ENCODE measurements at regions not wholly inside any gene's neighbourhood (a gene's known extent, or its start where the extent isn't known, plus 50 kb on each side); places are given as distances from the start of the nearest gene placed in this dataset.

GRCh38 chr3:157649511-157649910 is 146.3 kb upstream of the VEPH1 start:
- TF ChIP-seq FOXP2 (optimal IDR thresholded peaks at IDR 0.05; ENCODE audit: borderline replicate concordance, extremely low read depth, extremely low read length, insufficient read depth) (no peak), REST (IDR thresholded peaks at IDR 0.05; ENCODE audit: insufficient read depth in 1 of 2, low read depth in 2 of 2, low read length in 2 of 2) (no peak), SIN3A (IDR thresholded peaks at IDR 0.05; ENCODE audit: borderline replicate concordance, insufficient read depth, low read length) (no peak), TAF1 (IDR thresholded peaks at IDR 0.05; ENCODE audit: borderline replicate concordance, insufficient read depth, low read length) (no peak), POLR2AphosphoS5 (IDR thresholded peaks at IDR 0.05; ENCODE audit: low read depth, low read length) (no peak)

GRCh38 chr3:157647820-157648219 is 144.6 kb upstream of the VEPH1 start:
- TF ChIP-seq REST (IDR thresholded peaks at IDR 0.05; ENCODE audit: insufficient read depth in 1 of 2, low read depth in 2 of 2, low read length in 2 of 2), result no peak
- no peak for TF ChIP-seq SIN3A (IDR thresholded peaks at IDR 0.05; ENCODE audit: borderline replicate concordance, insufficient read depth, low read length)
- TF ChIP-seq TAF1 (IDR thresholded peaks at IDR 0.05; ENCODE audit: borderline replicate concordance, insufficient read depth, low read length), result no peak
- no peak for TF ChIP-seq POLR2AphosphoS5 (IDR thresholded peaks at IDR 0.05; ENCODE audit: low read depth, low read length)
- no peak for TF ChIP-seq FOXP2 (optimal IDR thresholded peaks at IDR 0.05; ENCODE audit: borderline replicate concordance, extremely low read depth, extremely low read length, insufficient read depth)

GRCh38 chr3:157639756-157640426 is 136.7 kb upstream of the VEPH1 start:
- TF ChIP-seq TAF1 (IDR thresholded peaks at IDR 0.05; ENCODE audit: borderline replicate concordance, insufficient read depth, low read length) (no peak), SIN3A (IDR thresholded peaks at IDR 0.05; ENCODE audit: borderline replicate concordance, insufficient read depth, low read length) (no peak)

GRCh38 chr3:157637866-157638265 is 134.7 kb upstream of the VEPH1 start:
- TF ChIP-seq SIN3A (IDR thresholded peaks at IDR 0.05; ENCODE audit: borderline replicate concordance, insufficient read depth, low read length) (no peak), REST (IDR thresholded peaks at IDR 0.05; ENCODE audit: insufficient read depth in 1 of 2, low read depth in 2 of 2, low read length in 2 of 2) (no peak), FOXP2 (optimal IDR thresholded peaks at IDR 0.05; ENCODE audit: borderline replicate concordance, extremely low read depth, extremely low read length, insufficient read depth) (no peak), TAF1 (IDR thresholded peaks at IDR 0.05; ENCODE audit: borderline replicate concordance, insufficient read depth, low read length) (no peak), POLR2AphosphoS5 (IDR thresholded peaks at IDR 0.05; ENCODE audit: low read depth, low read length) (no peak)

- TF ChIP-seq TAF1 (IDR thresholded peaks at IDR 0.05; ENCODE audit: borderline replicate concordance, insufficient read depth, low read length), result no peak
- TF ChIP-seq FOXP2 (optimal IDR thresholded peaks at IDR 0.05; ENCODE audit: borderline replicate concordance, extremely low read depth, extremely low read length, insufficient read depth), result no peak
- no peak for TF ChIP-seq SIN3A (IDR thresholded peaks at IDR 0.05; ENCODE audit: borderline replicate concordance, insufficient read depth, low read length)
- no peak for TF ChIP-seq POLR2AphosphoS5 (IDR thresholded peaks at IDR 0.05; ENCODE audit: low read depth, low read length)
- no peak for TF ChIP-seq REST (IDR thresholded peaks at IDR 0.05; ENCODE audit: insufficient read depth in 1 of 2, low read depth in 2 of 2, low read length in 2 of 2)
Measured at GRCh38 chr3:157633241-157633640, 130.0 kb upstream of the VEPH1 start.
